Right renal cortex interstitium (tissue), 3 donors: ENCODE measurements at regions not wholly inside any gene's neighbourhood (a gene's known extent, or its start where the extent isn't known, plus 50 kb on each side); places are given as distances from the start of the nearest gene placed in this dataset.

Experiments
- DNase-seq, 3 donors: peaks; one replicate each; pipeline ENCODE4 v3.0.0-alpha.2; 2013; ENCODE audit warnings: low read depth in 3 of 3, low spot score in 2 of 3

- DNase-seq, result no peak
Measured at GRCh38 chr9:16128003-16128402, 575.2 kb downstream of the CCDC171 start.

GRCh38 chr9:16131264-16131663, 578.4 kb downstream of the CCDC171 start:
- DNase-seq, result no peak

- no peak for DNase-seq
Measured at GRCh38 chr9:16132513-16132912, 579.7 kb downstream of the CCDC171 start.

- DNase-seq, result no peak
Measured at GRCh38 chr9:16133032-16133431, 580.2 kb downstream of the CCDC171 start.

GRCh38 chr9:16133556-16134227, 580.8 kb downstream of the CCDC171 start:
- DNase-seq, result no peak

GRCh38 chr9:16134351-16134750, 581.5 kb downstream of the CCDC171 start:
- DNase-seq, result no peak

- DNase-seq, result no peak
Measured at GRCh38 chr9:16135968-16136367, 583.1 kb downstream of the CCDC171 start.

- DNase-seq, result no peak
Measured at GRCh38 chr9:16136451-16136850, 583.6 kb downstream of the CCDC171 start.

GRCh38 chr9:16136961-16137360, 584.1 kb downstream of the CCDC171 start:
- DNase-seq, result no peak

- peak in 1 of 3 donors; percentile 64 for DNase-seq
Measured at GRCh38 chr9:16138561-16139491, 586.0 kb downstream of the CCDC171 start.

- DNase-seq, result no peak
Measured at GRCh38 chr9:16139774-16140173, 586.9 kb downstream of the CCDC171 start.

- no peak for DNase-seq
Measured at GRCh38 chr9:16143310-16143709, 590.5 kb downstream of the CCDC171 start.

GRCh38 chr9:16143947-16144890, 591.4 kb downstream of the CCDC171 start:
- DNase-seq, result no peak

- no peak for DNase-seq
Measured at GRCh38 chr9:16145196-16145950, 592.5 kb downstream of the CCDC171 start.

- no peak for DNase-seq
Measured at GRCh38 chr9:16147726-16148125, 594.9 kb downstream of the CCDC171 start.

- no peak for DNase-seq
Measured at GRCh38 chr9:16150501-16150900, 597.7 kb downstream of the CCDC171 start.

GRCh38 chr9:16150938-16151650, 598.3 kb downstream of the CCDC171 start:
- DNase-seq, result no peak

- no peak for DNase-seq
Measured at GRCh38 chr9:16152276-16153101, 599.6 kb downstream of the CCDC171 start.

GRCh38 chr9:16153221-16153620, 600.4 kb downstream of the CCDC171 start:
- DNase-seq, result no peak
